AG10803 (cell line): ENCODE measurements at regions not wholly inside any gene's neighbourhood (a gene's known extent, or its start where the extent isn't known, plus 50 kb on each side); places are given as distances from the start of the nearest gene placed in this dataset.

Source experiments
- DNase-seq: peaks from one replicate; pipeline ENCODE4 v3.0.0; 2010; ENCODE audit warnings: low read depth
- H3K4me3 ChIP-seq: 2 replicates; pipeline ENCODE4 v1.5.1; 2011; ENCODE audit warnings: mild to moderate bottlenecking, low read length, control low read depth
- TF ChIP-seq, protein P1 (sequence below): conservative IDR thresholded peaks from 2 replicates; pipeline ENCODE4 v1.5.1; 2011; ENCODE audit warnings: mild to moderate bottlenecking, low read length, control low read depth, inconsistent platforms

DNA sequence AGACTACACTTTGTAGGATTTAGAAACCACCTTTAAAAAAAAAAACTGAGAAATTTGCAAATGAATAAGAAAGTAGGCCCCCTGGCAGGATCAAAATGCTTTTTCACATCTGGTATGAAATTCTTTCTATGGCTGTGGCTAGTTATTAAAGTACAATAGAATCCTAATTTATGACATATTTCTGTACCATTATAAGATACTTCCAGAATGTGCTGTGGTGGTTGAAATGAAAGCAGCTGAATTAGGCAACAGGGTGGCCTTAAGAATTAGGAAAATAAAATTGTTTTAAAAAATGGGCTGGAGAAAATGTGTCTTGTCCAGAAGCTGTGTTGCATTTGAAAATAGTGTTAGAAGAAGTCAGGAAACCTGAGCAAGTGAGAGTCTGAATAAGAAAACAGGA, 85.9 kb upstream of the PDE3A start:
- no peak overlapping the region for H3K4me3 ChIP-seq
- DNase-seq, result peak; percentile 15
- TF ChIP-seq, protein P1, sequence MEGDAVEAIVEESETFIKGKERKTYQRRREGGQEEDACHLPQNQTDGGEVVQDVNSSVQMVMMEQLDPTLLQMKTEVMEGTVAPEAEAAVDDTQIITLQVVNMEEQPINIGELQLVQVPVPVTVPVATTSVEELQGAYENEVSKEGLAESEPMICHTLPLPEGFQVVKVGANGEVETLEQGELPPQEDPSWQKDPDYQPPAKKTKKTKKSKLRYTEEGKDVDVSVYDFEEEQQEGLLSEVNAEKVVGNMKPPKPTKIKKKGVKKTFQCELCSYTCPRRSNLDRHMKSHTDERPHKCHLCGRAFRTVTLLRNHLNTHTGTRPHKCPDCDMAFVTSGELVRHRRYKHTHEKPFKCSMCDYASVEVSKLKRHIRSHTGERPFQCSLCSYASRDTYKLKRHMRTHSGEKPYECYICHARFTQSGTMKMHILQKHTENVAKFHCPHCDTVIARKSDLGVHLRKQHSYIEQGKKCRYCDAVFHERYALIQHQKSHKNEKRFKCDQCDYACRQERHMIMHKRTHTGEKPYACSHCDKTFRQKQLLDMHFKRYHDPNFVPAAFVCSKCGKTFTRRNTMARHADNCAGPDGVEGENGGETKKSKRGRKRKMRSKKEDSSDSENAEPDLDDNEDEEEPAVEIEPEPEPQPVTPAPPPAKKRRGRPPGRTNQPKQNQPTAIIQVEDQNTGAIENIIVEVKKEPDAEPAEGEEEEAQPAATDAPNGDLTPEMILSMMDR, result no peak

- TF ChIP-seq, protein P1, result no peak
- no peak for DNase-seq
- no peak overlapping the region for H3K4me3 ChIP-seq
These were observed 84.9 kb upstream of the PDE3A start for GRCh38 chr12:20283482-20283881.

GRCh38 chr12:20289520-20289919, 78.8 kb upstream of the PDE3A start:
- TF ChIP-seq, protein P1, result no peak
- no peak for DNase-seq
- H3K4me3 ChIP-seq, result no peak overlapping the region

DNA sequence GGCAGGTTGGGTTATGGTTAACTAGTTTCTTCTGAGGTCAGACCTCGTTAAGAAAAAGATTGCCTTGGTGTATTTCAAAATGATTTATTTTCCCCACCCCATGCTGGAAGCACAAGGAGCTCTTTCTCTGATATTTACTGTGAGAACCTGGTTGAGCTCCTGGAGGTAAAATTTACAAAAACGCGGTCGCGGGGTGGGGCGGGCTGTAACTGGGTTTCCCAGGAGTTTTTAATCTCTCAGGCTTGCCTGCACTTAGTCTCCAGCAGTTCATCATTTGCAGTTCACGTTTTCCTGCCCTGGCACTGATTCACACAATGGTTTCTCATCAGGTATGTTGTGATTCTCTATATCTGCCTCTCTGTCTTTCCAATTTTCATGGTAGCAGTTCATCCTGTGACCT, 67.9 kb upstream of the PDE3A start:
- no peak overlapping the region for H3K4me3 ChIP-seq
- TF ChIP-seq, protein P1, result no peak
- no peak for DNase-seq

- no peak overlapping the region for H3K4me3 ChIP-seq
- TF ChIP-seq, protein P1, result no peak
- no peak for DNase-seq
These were observed 62.9 kb upstream of the PDE3A start for GRCh38 chr12:20305470-20305869.

DNA sequence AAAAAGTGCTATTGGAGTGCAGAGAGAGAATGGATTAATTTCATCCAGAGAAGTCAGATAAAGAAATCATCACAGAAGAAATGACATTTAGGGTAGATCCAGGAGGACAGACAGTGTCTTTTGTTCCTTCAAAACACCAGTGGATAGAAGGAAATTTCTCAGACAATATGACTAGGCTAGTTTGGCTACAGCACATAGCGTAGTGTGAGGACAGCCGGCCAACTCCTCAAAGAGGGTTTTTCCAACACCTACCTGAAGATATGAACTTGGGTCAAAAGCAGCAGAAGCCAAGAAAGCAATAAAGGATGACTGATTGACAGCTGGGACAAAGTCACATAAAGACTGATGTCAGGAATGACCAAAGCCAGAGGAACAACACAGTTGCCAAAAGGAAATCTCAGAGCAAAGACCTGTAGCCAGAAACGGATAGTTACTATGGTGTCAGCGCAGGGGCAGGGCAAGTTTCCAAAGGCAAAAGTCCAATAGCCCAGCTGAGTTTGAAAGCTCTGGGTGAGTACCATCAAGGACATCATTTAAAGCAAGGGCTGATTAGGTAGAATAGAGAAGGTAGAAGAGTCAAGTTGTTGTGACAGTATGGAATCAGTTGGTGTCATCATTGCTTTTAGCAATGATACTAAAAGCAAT, 58.7 kb upstream of the PDE3A start:
- no peak for DNase-seq
- no peak overlapping the region for H3K4me3 ChIP-seq
- TF ChIP-seq, protein P1, result no peak

GRCh38 chr12:20314328-20314727, 54.0 kb upstream of the PDE3A start:
- H3K4me3 ChIP-seq, result no peak overlapping the region
- TF ChIP-seq, protein P1, result no peak
- peak; percentile 30 for DNase-seq
